ENCODE measurements at regions not wholly inside any gene's neighbourhood (a gene's known extent, or its start where the extent isn't known, plus 50 kb on each side); places are given as distances from the start of the nearest gene placed in this dataset.
A peak's percentile ranks its signal among the peaks of the same experiment; 100 is the strongest.

DNA sequence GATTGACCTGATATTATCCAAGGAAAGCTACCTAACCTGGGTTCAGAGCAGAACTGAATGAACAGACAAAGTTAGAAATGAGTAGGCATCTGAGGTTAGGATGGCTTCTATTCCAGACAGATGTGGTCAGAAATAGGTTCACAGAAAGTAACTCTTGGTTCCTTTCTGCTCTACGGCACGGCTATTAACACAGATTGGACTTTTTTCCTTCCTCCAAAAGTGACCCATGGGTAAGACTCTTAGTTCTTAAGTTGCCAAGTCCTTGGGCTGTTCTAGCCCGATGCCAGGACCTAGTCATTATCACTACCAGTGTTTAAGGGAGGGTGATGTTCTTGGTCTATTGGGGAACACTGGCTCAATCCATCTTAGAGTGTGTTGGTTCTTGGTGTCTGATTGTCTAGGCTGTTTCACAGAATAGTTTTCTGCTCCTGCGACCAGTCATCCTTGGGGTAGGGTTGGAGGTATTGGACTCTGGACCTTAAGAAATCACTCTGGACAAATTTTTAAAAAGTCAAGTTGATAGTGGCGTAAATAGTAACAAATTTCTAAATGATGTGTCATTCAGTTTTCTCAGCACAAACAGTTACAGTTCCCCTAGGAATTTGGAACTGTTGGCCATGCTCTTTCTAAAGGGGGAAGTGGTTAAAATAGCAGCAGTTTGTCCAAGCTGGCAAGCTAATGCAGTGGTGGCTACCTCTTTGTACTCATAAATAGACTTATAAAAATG, 60.1 kb upstream of the MYCBP2 start:
- peak; percentile 66 for DNase-seq
- in situ Hi-C loops (cut with MboI; ENCODE audit: low pct_unique_long_range_greater_than_20kb, low sequenced_read_pairs) = no loop called here

DNA sequence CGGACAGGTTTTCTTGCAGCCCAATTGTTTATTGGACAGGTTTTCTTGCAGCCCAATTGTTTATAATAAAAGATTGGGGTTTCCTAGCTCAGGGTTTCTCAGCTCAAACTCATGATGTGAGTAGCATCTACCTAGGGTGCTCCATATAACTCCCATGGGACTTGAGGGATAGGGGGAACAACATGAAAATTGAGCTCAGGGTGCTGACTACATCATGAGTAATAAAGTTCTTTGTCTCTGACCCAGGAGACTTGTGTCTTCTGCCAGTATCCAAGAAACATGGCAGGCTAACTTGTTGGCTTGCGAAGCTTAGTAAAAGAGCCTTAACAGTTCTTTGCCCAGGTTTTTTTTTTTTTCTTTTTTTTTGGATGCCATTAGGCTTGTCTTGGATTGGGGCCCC, 59.2 kb upstream of the MYCBP2 start:
- in situ Hi-C loops (cut with MboI; ENCODE audit: low pct_unique_long_range_greater_than_20kb, low sequenced_read_pairs) = no loop called here
- no peak for DNase-seq

DNA sequence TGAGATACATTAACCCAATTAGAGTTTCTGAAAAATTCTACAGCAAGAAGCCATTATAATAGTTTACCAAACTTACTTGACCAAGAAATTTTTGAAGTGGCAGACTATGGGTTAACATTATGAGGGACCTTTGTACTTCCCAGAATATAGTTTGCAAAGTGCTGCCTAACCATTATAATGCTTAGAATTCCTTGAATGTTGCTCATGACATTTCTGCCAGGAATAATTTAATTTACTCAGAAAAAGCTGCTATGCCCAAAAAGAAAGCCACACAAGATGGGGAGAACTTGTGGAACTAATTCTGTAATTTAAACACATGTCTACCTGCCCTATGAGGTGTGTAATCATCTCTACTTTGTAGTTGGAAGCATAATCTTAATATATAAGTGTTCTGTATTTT, 58.1 kb upstream of the MYCBP2 start:
- in situ Hi-C loops (cut with MboI; ENCODE audit: low pct_unique_long_range_greater_than_20kb, low sequenced_read_pairs) = no loop called here
- DNase-seq = no peak

DNA sequence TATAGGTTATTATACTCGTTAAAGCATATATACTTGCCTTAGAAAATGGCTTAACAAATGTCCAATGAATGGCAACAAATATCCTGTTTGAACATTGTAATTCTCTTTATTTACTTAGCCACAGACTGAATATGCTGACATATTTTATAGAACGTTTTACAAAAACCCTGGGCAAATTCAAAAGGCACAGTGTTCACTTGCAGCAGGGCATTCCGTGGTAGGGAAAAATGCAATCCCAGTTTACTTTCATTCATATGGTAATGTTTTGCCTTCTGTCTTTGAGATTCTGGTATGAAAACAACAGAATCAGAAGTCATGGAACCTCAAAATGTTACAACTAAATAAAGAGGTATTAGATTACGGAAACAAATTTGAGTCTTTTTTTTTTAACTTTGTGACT, 56.2 kb upstream of the MYCBP2 start:
- no peak for DNase-seq
- in situ Hi-C loops (cut with MboI; ENCODE audit: low pct_unique_long_range_greater_than_20kb, low sequenced_read_pairs) = no loop called here

DNA sequence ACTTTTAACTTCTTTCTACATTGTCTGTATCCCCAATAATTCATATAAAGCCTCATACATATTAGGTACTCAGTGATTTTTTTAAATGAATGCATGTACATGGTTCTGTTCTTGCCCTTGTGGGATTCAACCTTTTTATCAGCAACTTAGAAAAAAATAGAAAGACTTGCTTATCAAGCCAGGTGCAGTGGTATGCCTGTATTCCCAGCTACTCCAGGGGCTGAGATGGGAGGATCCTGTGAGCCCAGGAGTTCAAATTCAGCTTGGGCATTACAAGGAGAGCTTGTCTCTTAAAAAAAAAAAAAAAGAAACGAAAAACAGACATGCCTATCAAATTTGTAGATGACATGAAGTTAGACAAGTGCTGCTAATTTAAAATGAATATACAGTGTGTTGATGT, 54.2 kb upstream of the MYCBP2 start:
- in situ Hi-C loops (cut with MboI; ENCODE audit: low pct_unique_long_range_greater_than_20kb, low sequenced_read_pairs) = no loop called here
- no peak for DNase-seq

DNA sequence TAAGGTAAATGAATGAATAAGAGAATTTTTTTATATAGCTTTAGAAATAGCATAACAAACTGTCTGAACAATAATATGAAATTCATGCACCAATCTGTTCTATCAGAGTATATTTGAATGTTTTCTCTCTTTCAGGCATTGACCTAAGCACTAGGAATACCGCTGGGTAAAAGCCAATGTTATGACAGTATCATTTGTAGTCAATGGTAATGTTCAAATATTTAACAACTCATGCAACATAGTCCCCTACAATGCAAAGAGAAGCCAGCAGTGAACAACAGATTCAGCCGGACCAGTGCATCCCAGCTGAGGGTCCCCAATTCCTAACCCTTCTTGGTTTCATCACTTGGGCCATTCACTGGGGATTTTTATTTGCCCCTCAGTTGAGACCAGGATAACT, 52.6 kb upstream of the MYCBP2 start:
- no peak for DNase-seq
- in situ Hi-C loops (cut with MboI; ENCODE audit: low pct_unique_long_range_greater_than_20kb, low sequenced_read_pairs) = no loop called here

DNA sequence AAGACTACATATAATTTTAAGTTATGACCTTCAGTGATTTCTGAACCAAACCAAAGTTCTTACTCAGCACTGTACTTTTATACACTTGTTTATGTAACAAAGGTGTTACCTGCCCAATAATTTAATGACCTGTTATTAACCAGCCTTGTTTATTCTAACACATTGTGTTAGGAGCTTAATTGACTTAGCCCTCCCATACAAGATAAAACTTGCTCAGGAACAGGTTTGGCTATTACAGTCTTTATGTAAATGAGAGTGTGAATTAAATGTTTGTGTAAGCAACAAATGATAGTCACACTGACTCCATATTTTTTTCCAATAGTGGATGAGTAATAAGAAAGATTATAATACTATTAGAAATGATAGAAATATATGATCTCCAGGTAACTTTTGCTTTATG, 51.8 kb upstream of the MYCBP2 start:
- no peak for DNase-seq
- in situ Hi-C loops (cut with MboI; ENCODE audit: low pct_unique_long_range_greater_than_20kb, low sequenced_read_pairs) = no loop called here

DNA sequence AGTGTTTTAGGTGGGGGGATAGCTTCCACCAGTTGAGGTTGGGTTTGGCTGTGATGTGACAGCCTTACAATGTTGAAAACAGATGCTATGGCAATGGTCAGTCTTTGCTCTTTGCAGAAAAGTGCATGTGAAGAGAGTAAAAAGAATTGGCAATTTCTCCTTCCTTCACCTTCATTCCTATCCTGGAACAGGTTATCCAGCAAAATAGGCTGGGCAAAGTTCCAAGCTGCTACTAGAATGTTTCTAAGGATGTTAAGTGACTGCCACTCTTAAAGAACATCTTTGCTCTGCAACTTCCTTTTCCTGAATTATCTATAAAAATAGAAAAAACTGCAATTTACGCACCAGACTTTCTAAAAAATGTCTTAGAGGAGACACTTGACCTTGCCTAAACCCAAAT, 50.1 kb upstream of the MYCBP2 start:
- DNase-seq = peak; percentile 40
- in situ Hi-C loops (cut with MboI; ENCODE audit: low pct_unique_long_range_greater_than_20kb, low sequenced_read_pairs) = no loop called here
